ENCODE measurements at regions not wholly inside any gene's neighbourhood (a gene's known extent, or its start where the extent isn't known, plus 50 kb on each side); places are given as distances from the start of the nearest gene placed in this dataset.
"Not testable (repeated sequence)": the region's sequence is repeated elsewhere in the genome, so short reads cannot be mapped to it uniquely, and the experiment has no call there.

DNA sequence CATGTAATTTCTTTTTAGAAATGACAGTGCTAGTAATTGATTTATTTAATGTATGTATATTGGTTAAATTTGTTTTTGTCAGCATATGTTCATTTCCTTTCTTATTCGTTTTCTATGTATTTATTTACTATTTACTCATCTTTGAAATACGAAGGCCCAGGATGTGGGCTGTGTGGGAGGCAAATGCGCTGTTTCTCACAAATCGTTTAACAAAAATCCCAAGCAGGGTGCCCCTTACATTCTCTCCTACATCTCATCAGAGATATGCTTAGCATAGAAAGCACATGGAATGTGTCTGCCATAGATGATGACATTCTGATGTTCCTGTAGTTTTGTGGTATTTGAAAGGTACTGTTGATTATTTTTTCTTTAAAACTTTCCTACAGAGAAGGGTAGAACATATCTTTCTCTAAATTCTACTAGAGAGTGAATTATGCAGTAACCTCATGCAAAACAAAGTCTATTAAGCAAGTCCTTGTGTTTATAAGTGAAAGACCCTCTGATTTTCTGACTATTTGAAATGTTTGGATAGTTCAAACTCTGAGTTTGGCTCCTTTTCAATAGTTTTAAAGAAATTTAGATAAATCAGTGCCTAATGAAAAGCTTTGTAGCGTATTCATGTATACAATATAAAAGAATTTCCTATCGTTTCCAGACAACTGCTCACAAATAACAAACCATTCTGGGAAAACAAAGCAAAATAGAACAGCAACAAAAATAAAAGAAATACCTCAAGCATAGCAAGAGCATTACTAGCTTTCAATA is 111.1 kb upstream of the VGLL3 start:
- no peak for DNase-seq

DNA sequence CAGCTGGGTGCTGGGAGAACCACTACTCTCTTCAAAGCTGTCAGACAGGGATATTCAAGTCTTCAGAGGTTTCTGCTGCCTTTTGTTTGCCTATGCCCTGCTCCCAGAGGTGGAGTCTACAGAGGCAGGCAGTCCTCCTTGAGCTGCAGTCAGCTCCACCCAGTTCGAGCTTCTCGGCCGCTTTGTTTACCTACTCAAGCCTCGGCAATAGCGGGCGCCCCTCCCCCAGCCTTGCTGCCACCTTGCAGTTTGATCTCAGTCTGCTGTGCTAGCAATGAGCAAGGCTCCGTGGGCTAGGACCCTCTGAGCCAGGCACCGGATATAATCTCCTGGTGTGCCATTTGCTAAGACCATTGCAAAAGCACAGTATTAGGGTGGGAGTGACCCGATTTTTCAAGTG is 106.8 kb upstream of the VGLL3 start:
- not testable (repeated sequence) for DNase-seq

DNA sequence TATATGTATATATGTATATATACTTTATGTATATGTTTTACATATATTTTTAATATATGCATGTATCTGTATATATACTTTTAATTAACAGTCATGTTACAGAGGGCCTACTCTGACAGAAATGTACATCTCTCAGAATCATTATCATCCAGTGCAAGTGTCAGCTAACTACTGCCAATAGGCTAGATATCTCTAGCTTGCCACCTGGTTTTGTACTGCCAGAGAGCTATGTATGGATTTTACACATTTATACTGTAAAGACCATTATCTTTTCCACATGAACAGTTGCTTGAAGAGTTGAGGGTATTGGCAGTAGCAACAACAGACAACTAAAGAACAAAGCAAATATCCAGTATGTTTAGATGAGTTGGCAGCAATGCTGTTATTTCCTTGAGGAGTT is 99.7 kb upstream of the VGLL3 start:
- no peak for DNase-seq

DNA sequence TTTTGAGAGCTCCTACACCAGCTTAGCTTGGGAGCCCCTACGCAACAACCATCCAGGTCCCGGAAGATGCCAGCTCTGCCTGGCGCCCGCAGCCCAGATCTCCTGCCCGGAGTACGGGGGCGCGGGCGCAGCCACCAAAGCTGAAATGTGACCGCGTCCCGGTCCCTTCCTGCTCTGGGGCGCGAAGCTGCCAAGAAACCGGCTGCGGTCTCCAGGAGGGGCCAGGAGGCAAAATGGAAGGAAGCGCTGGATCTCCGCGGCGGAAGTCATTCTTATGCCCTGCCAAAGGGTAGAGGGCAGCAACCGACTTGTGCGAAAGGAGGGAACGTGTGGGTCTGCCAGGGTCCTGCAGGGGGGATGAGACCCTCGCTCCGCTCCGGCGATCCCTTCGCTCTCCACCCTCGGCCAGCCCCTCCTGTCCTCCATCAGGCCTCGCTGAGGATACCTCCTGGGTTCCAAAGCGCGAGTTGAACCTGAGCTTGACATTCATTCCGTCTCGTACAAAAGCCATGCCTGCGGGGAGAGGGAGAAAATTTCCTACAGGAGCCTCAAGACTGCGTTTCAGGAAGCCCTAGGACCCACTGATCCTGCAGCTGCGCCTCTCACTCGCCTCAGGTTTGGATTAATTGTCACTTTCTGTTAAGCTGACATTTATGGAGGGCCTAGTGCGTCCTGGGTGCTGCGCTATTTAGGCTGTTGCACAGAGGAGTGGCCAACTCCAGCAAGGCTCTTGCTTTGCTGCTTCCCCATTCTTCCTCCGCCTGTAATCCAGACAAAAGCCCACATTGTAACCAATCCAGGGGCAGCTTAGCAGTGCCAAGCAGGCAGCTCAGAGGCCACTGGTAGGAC is 98.3 kb upstream of the VGLL3 start:
- DNase-seq, result peak; percentile 52

DNA sequence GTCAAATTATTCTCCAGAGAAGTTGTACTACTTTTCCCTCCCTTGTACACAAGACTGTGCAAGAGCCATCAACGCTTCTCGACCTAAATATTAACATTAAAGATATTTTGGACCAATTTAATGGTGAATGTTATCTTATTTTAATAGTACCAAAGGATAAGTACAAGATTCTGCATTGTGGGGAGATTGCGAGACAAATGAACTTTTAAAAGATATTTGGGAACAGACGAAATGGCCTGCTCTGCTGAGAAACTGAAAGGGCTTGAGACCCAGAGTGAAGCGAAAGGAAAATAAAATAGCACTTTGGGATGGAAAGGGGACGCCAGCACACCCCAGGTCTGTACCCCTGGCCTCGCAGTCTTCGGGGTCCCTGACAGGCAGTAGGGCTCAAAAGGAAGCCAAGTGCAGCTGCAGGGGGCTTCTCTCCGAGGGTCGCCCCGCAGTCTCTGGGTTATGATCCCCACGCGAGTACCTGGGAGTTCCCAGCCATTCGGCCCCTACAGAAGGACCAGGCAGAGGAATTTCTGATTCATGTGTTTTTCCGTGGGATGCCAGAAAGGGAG is 97.6 kb upstream of the VGLL3 start:
- no peak for DNase-seq

DNA sequence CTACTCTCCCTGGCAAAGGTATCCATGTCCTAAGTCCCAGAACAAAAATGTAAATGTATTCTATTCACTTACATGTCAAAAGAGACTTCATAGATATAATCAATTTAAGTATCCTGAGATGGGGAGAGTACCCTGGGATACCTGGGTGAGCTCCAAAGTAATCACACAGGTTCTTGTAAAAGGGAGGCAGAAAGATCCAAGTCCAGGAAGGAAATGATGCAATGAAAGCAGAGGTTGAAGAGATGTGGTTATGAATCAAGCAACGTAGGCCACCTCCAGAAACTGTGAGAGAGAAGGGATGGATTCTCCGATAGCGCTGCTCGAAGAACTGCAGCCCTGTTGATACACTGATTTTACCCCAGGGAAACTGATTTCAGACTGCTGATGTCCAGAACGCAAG is 93.9 kb upstream of the VGLL3 start:
- DNase-seq, result no peak

DNA sequence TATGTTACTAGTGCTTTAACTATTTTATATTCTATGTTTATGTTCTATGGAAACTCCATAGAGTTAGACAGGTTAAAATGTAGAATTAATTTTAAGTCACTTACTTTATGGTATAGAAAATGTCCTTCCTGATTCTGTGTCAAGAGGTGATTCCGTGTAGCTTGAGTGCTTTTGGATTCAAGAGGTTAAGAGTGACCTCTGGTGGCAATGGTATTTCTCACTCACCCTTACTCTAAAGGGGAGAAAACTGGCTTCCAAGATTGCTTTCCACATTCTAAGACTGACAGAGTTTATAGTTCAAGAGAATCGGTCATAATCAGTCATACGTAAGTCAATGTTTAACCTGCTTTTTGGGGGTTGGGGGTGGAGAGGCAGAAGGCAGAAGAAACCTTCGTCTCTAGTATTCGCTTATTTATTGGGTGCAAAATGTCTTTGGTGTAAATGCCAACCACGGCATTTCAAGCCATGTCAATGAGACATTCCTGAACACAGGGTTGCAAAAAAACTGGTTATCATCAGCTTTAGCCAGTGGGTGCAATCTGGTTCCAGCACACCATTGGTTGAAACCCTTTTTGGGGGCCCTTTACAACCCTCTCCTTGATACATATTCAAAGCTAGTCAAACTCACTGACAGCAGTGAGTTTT is 92.0 kb upstream of the VGLL3 start:
- DNase-seq, result peak; percentile 50

DNA sequence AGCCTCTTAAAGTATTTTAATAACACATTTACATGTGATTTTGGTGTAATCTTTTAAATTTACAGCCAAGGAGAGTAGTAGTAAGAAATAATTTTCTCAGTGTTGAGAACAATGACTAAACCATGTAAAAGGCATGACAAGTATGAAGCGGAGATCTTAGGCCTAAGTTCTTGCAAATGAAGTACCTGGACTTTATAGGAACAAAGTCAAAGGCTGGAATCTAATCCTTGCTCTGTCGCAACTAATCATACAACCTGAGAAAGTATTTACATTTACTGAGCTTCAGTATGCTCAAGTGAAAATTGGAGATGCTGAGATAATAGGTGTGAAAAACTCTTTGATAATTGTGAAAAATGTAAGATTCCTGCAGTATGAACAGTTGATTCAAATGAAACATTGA is 86.4 kb upstream of the VGLL3 start:
- DNase-seq, result no peak

DNA sequence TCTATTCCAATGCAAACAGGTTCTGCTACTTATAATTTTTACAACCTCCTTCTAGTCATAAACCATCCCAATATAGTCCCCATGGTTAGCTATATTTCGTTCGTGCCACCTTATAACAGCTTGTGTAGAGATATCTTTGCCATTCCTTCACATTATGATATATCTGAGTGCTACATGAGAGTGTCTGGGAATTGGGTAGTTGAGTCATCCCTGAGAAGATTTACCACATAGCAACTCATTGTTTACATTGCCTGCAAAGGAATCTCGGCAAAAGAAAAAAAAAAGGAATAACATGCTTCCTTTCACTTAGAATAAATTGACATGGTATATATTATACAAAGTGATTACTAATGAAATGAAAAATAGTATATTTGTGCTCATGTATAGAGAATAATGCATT is 86.0 kb upstream of the VGLL3 start:
- no peak for DNase-seq

DNA sequence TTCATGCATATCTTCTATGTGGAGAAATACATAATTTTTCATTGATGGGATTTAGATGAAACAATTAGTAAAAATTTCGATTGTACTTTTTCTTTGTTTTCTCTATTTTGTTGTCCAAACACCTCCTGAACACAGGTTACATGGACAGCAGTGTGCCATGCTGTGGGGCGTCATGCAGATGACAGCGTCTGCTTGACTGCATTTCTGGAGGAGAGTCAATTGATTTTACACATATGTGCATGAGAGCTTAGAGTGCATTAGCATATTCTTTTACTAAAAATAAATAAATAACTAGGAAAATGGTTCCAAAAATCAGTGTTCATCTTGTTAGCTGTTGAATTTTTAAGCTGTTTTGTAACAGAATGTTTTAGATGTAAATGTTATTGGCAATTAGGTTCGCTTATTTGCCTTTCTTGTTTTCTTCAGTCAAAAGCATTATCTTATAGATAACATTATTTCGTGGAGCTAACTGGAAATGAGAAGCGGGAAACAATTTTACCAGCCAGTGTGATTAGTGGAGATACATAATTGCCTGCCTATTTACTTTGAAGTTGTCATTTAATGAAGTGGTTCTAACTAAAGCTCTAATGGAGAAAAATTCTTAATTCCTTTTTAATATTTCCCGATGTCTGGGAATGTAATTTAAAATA is 82.7 kb upstream of the VGLL3 start:
- no peak for DNase-seq

DNA sequence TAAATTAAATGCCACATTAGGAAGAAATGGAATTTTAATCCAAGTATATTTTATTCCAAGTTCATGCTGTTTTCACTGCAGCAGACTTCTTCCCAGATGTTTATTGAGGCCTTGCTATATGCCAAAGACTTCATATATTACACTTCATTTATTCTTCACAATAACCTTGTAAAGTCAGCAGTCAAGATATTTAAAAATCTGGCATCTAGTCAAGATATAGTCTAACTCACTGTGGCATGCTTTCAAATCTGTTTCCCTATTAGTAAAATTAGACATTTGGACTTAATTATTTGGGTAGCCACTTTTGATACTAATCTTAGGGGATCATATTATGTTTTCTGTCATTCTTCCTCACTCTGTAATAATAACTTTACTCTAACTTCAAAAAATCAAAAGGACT is 81.5 kb upstream of the VGLL3 start:
- no peak for DNase-seq

DNA sequence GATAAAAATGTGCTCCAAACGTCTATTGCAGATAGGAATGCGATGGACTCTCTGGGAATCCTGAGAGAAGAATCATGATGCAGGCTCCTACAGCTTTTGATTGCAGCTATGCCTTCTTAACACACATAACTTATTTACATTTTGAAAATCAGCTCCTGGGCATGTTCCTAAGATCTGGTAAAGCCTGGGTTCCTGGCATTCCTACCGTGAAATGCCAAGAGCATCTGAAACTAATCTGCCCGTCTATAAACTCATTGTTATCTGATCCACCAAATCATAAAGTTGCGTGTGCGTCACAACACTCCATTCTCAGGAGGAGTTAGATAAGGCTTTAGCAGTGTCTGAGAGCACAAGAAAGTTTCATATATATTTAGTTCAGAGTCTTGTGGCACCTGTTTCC is 79.0 kb upstream of the VGLL3 start:
- DNase-seq, result no peak

DNA sequence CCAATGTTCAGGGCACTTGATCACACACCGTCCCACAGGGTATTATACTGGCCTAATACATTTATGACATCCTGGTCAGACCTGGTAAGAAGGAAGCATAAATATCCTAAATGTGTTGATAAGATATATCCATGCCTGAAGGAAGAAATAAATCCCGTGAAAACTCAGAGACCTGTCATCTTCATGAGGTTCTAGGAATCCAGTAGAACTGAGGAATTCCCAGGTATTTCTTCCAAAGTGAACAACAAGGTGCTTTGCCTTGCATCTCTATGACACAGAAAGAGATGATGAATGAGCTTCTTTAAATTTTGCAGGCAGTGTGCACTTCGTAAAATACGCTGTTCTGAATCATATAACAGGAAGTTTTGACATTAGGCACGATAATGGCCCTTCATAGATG is 78.1 kb upstream of the VGLL3 start:
- no peak for DNase-seq

DNA sequence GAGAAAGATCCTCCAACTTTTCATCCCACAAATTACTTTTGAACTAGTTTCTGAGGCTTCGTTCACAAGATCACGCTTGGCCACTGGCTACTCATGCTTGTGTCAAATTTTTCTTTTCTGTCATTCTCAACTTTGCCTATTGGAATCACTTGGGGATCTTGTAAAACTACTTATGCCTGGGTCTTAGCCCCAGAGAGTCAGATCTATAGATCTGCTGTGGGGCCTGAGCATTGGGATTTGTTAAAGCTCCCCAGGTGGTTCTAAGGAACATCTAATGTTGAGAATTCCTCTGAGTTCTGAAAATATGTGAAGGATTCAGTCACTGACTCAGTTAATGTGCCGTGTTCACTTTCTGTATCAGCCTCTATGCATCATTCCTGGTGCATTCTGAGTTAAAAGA is 71.7 kb upstream of the VGLL3 start:
- no peak for DNase-seq

DNA sequence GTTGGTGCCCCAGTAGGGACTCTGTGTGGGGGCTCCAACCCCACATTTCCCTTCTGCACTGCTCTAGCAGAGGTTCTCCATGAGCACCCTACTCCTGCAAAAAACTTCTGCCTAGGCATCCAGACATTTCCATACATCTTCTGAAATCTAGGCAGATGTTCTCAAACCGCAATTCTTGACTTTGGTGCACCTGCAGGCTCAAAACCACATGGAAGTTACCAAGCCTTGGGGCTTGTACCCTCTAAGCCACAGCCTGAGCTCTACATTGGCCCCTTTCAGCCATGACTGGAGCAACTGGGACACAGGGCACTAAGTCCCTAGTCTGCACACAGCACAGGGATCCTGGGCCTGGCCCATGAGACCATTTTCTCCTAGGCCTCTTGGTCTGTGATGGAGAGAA is 66.5 kb upstream of the VGLL3 start:
- no peak for DNase-seq

DNA sequence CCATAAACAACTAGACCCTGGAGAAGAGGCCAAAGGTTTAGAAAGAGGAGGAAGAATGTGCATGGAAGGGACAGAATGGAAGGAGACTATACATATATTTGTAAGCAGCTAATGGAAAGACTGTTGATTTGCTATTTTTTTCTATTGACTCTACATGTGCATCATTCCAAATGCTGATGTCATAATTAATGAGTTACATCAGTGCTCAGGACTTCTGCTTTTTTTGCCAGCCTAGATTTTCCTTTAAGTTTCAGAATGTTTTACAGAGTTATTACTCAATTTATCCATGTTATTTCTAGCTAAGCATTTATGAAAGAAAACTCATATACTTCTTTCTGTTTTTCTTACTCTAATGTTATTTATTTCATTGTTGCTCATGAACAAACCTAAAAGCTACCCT is 62.6 kb upstream of the VGLL3 start:
- DNase-seq, result no peak

DNA sequence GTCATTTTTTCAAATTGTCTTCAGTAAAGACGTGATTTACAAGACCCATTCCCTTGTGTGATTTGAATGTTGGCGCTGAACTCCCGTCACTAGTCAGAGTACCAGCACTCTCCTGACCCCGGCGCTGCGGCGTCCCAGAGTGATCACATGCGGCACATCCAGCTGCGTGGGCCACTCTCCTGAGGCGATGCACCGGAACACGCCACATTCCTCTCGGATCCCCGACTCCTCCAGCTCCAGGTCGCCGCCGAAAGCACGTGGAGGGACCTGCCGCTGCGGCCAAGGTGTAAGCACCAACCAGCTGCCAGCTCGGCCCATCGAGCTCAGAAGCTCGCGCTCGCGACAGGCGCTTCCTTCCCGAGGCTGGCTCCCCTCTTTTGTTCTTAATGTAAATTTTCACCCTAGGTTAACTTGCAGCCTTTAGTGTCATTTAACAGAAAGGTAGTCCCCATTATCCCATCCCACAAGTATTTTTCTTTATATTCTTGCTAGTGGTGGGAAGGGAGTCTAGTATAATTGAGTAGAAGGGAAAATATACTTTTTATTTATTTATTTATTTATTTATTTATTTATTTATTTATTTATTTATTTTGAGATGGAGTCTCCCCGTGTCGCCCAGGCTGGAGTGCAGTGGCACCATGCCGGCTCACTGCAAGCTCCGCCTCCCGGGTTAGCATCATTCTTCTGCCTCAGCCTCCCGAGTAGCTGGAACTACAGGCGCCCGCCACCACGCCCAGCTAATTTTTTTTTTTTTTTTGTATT is 61.7 kb upstream of the VGLL3 start:
- no peak for DNase-seq

DNA sequence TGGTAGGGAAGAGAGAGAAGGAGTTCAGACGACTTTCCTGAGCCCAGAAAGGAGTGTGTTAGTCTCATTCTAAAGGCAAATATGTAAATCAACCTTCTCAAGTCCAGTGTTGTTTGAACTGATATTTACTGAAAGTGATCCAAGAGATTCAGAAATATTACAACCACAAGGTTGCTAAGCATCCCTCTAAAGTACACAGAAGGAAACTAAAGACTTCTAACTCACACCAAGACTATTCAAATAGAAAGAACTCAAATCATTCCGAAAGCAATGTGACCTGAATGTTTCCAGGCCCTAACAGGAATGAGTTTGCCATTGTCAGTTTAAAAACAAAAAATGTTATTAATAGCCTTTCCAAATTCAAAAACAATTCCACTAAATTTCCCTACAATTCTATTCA is 56.9 kb upstream of the VGLL3 start:
- no peak for DNase-seq

DNA sequence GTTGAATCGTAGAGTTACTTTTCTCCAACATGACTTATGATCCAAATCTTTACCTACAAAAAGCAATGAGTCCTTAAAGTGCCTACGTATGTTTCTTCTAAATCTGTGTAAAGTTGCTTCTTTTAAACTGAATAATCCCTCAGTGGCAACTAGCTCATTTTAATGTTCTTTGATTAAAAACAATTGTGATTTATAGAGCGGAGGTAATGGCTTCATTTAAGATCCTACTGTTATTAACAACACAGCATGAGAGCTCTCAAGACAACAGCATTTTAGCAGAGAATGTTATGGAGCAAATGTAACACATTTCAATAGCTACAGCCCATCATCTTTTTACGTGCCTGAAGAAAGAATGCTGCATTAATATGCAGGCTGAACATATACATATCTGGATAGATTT is 55.3 kb upstream of the VGLL3 start:
- DNase-seq, result no peak

DNA sequence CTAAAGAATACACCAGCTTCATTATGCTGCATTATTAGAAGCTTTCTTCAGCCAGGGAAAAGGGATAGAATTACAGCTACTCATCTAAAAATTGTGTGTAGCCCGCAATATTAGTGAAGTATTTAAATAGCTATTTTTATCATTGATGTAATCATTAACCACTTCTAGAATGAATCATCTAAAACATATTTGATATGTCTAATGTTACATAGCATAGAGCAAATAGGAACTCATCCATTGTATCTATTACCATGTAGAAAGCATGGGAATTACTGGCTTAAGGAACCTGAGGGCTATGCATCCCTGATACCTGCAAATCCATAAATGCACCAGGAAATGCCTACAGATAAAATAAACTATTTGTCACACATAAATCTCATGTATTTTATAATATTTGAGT is 54.5 kb upstream of the VGLL3 start:
- DNase-seq, result no peak

DNA sequence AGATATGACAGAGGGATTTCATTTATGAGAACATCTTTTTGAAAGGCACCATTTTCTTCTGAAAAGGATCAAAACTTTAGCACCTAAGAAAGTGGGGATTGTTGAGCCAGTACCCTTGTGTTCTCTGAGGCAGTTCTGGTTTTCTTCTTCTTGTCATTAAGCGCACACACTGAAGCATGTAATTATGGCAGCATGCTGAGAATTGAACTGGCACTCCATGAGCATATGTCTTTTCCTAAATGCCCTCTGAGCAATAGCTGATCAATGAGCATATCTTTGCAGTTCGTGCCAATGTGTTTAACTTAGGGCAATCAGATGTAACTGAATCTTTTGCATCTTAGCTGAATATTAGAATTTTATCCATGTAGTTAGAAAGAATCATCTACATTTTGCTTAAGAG is 53.9 kb upstream of the VGLL3 start:
- no peak for DNase-seq
